H1 (cell line): ENCODE measurements at regions not wholly inside any gene's neighbourhood (a gene's known extent, or its start where the extent isn't known, plus 50 kb on each side); places are given as distances from the start of the nearest gene placed in this dataset.

ENCODE experiments used
- CTCF ChIA-PET: fragments of 300-600 bp; sonication (Branson Sonifier 250); formaldehyde crosslinking; loops from one replicate; lab custom pipeline; 2021; ENCODE audit not compliant: partially characterized antibody; lab: Charles Lee
- POLR2A ChIA-PET: fragments of 300-600 bp; sonication (Branson Sonifier 250); formaldehyde crosslinking; loops from one replicate; lab custom pipeline; 2021; ENCODE audit warnings: inconsistent platforms; ENCODE audit not compliant: partially characterized antibody; lab: Charles Lee
- DNase-seq, 2 experiments: peaks; one replicate each; pipeline versions ENCODE4 v3.0.0 to v3.0.0-alpha.2; 2010 to 2022; ENCODE audit warnings: low spot score in 2 of 2, low read depth in 1 of 2, mixed read lengths in 1 of 2
- FAIRE-seq: peaks from 2 replicates; lab custom pipeline; 2011; peaks lifted over from hg19 to GRCh38; lab: Jason Lieb, UNC
- H2AFZ ChIP-seq: 2 replicates; pipeline ENCODE4 v1.8.1; 2012; ENCODE audit warnings: low read length, inconsistent platforms
- H2AK5ac ChIP-seq: 2 replicates; pipeline ENCODE4 v1.6.1; 2013; ENCODE audit warnings: low read depth, low read length
- H2BK120ac ChIP-seq: replicated peaks from 2 replicates; pipeline ENCODE3; 2013; ENCODE audit warnings: low read depth, low read length, inconsistent platforms
- H2BK12ac ChIP-seq: 2 replicates; pipeline ENCODE4 v1.6.1; 2013; ENCODE audit warnings: low read depth, low read length
- H2BK15ac ChIP-seq: 2 replicates; pipeline ENCODE4 v1.6.1; 2013; ENCODE audit warnings: low read length
- H2BK20ac ChIP-seq: 2 replicates; pipeline ENCODE4 v1.6.1; 2013; ENCODE audit warnings: low read length
- H2BK5ac ChIP-seq: 2 replicates; pipeline ENCODE4 v1.6.1; 2013; ENCODE audit warnings: low read depth, low read length
- H3K14ac ChIP-seq: 2 replicates; pipeline ENCODE4 v1.6.1; 2013; ENCODE audit warnings: inconsistent platforms; ENCODE audit not compliant: insufficient read length
- H3K18ac ChIP-seq: 2 replicates; pipeline ENCODE4 v1.6.1; 2013; ENCODE audit warnings: low read length; ENCODE audit errors: extremely low read depth
- H3K23ac ChIP-seq: 2 replicates; pipeline ENCODE4 v1.6.1; 2013; ENCODE audit warnings: inconsistent platforms; ENCODE audit not compliant: insufficient read length
- H3K23me2 ChIP-seq: 2 replicates; pipeline ENCODE4 v1.6.1; 2013; ENCODE audit warnings: low read depth, low read length
- H3K27ac ChIP-seq: 2 replicates; pipeline ENCODE4 v1.6.1; 2011; ENCODE audit warnings: low read depth, low read length, inconsistent platforms
- H3K27me3 ChIP-seq, 4 experiments: replicated peaks in 1 of 4; 1 replicate in 1 of 4; 2 replicates in 3 of 4; pipeline versions ENCODE4 v1.6.1 to v1.8.1; 2011 to 2013; ENCODE audit warnings: low read length in 3 of 4, mild to moderate bottlenecking in 3 of 4, inconsistent platforms in 2 of 4, mixed read lengths in 2 of 4, moderate library complexity in 1 of 4; ENCODE audit not compliant: control insufficient read depth in 3 of 4, insufficient read depth in 3 of 4; ENCODE audit errors: extremely low read depth in 1 of 4
- H3K36me3 ChIP-seq, 4 experiments: 2 replicates each; pipeline versions ENCODE4 v1.6.1 to v1.8.1; 2011 to 2013; ENCODE audit warnings: mild to moderate bottlenecking in 4 of 4, low read length in 3 of 4, moderate library complexity in 2 of 4, control low read depth in 1 of 4, inconsistent platforms in 1 of 4; ENCODE audit not compliant: insufficient read depth in 4 of 4, control insufficient read depth in 2 of 4
- H3K4ac ChIP-seq: replicated peaks from 2 replicates; pipeline ENCODE3; 2013; ENCODE audit warnings: low read length, low read depth, mixed read lengths, inconsistent platforms; ENCODE audit not compliant: insufficient read length
- H3K4me1 ChIP-seq, 4 experiments: replicated peaks in 1 of 4; 1 replicate in 1 of 4; 2 replicates in 3 of 4; pipeline versions ENCODE4 v1.6.1 to v1.8.1; 2011 to 2013; ENCODE audit warnings: low read length in 3 of 4, inconsistent platforms in 2 of 4, mixed read lengths in 1 of 4; ENCODE audit not compliant: insufficient read depth in 4 of 4, control insufficient read depth in 3 of 4
- H3K4me2 ChIP-seq, 2 experiments: 2 replicates each; pipeline versions ENCODE4 v1.6.1 to v1.8.1; 2011 to 2013; ENCODE audit warnings: low read depth in 2 of 2, low read length in 2 of 2, control low read depth in 1 of 2, inconsistent platforms in 1 of 2, mild to moderate bottlenecking in 1 of 2; ENCODE audit not compliant: insufficient read depth in 1 of 2
- H3K4me3 ChIP-seq, 4 experiments: fragments of 200-600, 300-600 bp in 1 of 4; sonication (generic), shearing (Covaris generic), sonication (Bioruptor Twin) in 1 of 4; 2 replicates each; pipeline versions ENCODE4 v1.5.1 to v1.8.1; 2011 to 2016; ENCODE audit warnings: low read length in 4 of 4, low read depth in 3 of 4, control low read depth in 2 of 4, inconsistent platforms in 2 of 4, mild to moderate bottlenecking in 2 of 4, mixed read lengths in 1 of 4, moderate library complexity in 1 of 4; ENCODE audit not compliant: insufficient read depth in 2 of 4; ENCODE audit errors: extremely low read depth in 1 of 4
- H3K56ac ChIP-seq: replicated peaks from 2 replicates; pipeline ENCODE3; 2013; ENCODE audit warnings: low read depth, mild to moderate bottlenecking, mixed read lengths, low read length, inconsistent platforms; ENCODE audit not compliant: insufficient read length
- H3K79me1 ChIP-seq: 2 replicates; pipeline ENCODE4 v1.6.1; 2013; ENCODE audit warnings: low read depth, low read length, control low read depth
- H3K79me2 ChIP-seq, 2 experiments: 2 replicates each; pipeline versions ENCODE4 v1.6.1 to v1.8.1; 2012 to 2013; ENCODE audit warnings: low read length in 2 of 2, mild to moderate bottlenecking in 2 of 2, inconsistent platforms in 1 of 2; ENCODE audit not compliant: insufficient read depth in 2 of 2, control insufficient read depth in 1 of 2
- H3K9ac ChIP-seq, 4 experiments: replicated peaks in 1 of 4; 1 replicate in 1 of 4; 2 replicates in 3 of 4; pipeline versions ENCODE4 v1.6.1 to v1.8.1; 2011 to 2013; ENCODE audit warnings: low read depth in 3 of 4, low read length in 3 of 4, control low read depth in 2 of 4, mild to moderate bottlenecking in 2 of 4, moderate library complexity in 2 of 4, inconsistent platforms in 1 of 4; ENCODE audit errors: extremely low read depth in 1 of 4
- H3K9me3 ChIP-seq, 2 experiments: 2 replicates each; pipeline versions ENCODE4 v1.6.1 to v1.8.1; 2012 to 2013; ENCODE audit warnings: mild to moderate bottlenecking in 2 of 2, moderate library complexity in 2 of 2, control low read depth in 1 of 2, inconsistent platforms in 1 of 2, low read depth in 1 of 2, low read length in 1 of 2, mixed read lengths in 1 of 2; ENCODE audit not compliant: insufficient read depth in 2 of 2
- H4K20me1 ChIP-seq, 2 experiments: replicated peaks in 1 of 2; 2 replicates each; pipeline versions ENCODE3 to v1.8.1; 2011 to 2013; ENCODE audit warnings: inconsistent platforms in 2 of 2, low read length in 2 of 2, mild to moderate bottlenecking in 1 of 2; ENCODE audit not compliant: insufficient read depth in 2 of 2, control insufficient read depth in 1 of 2
- H4K5ac ChIP-seq: 2 replicates; pipeline ENCODE4 v1.6.1; 2013; ENCODE audit warnings: low read length, low read depth, mixed read lengths, inconsistent platforms; ENCODE audit not compliant: insufficient read length
- H4K8ac ChIP-seq: 2 replicates; pipeline ENCODE4 v1.8.0; 2013; ENCODE audit warnings: mild to moderate bottlenecking, moderate library complexity, low read length, inconsistent platforms; ENCODE audit not compliant: insufficient read depth; ENCODE audit errors: extremely low read depth
- H4K91ac ChIP-seq: replicated peaks from 2 replicates; pipeline ENCODE3; 2013; ENCODE audit warnings: low read length, mixed read lengths, inconsistent platforms; ENCODE audit not compliant: insufficient read length
- TEAD4 ChIP-seq: IDR thresholded peaks from 2 replicates; pipeline ENCODE4 v1.6.1; 2012; ENCODE audit warnings: low read depth, low read length, inconsistent platforms, mixed read lengths
- WGBS, 2 experiments: shearing (Covaris generic) in 1 of 2; methylation state at CpG; one replicate each; pipeline versions ENCODE4 v1.1.6 to v1.1.7; 2013 to 2015; ENCODE audit warnings: low lambda C conversion rate in 2 of 2, mixed read lengths in 2 of 2, inconsistent platforms in 1 of 2, low coverage in 1 of 2, missing lambda C conversion rate in 1 of 2; ENCODE audit not compliant: insufficient replicate concordance in 2 of 2, insufficient coverage in 1 of 2, insufficient read length in 1 of 2; ENCODE audit errors: extremely low coverage in 1 of 2, missing lambda C conversion rate in 1 of 2; 5-methylcytosine and 5-hydroxymethylcytosine counted together

DNA sequence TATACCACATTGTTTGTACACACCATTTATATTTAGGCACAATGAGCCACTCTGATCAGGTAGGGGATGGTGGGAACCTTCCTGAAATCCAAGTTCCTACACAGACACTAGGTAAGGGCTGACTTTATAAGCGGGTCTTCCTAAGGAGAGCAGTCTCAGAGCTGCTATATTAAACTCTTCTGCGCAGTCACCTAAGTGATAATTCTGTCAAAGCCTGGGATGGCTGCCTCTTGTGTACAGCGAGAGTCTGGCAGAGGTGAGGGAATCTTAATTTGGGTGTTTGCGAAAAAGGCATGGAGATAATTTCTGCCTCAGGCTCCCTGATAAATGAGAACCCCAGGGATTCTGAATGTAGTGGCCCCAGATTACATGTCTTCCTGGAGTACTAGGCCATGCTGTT, 113.1 kb downstream of the EDEM1 start:
- Histone ChIP-seq H3K36me3 (no peaks in the 10 kb centered on the region), H3K4me3 (no peak overlapping the region), H3K14ac (no peak overlapping the region), H4K5ac (no peak overlapping the region), H3K79me1 (no peaks in the 10 kb centered on the region), H4K20me1 (no peaks in the 10 kb centered on the region), H3K27ac (no peak overlapping the region), H3K18ac (no peak overlapping the region), H3K56ac (no peak overlapping the region), H2BK5ac (no peak overlapping the region), H2BK15ac (no peak overlapping the region), H2BK20ac (no peak overlapping the region), H4K8ac (no peak overlapping the region), H3K9me3 (no peaks in the 10 kb centered on the region; a peak in 1 of 4 replicates), H3K4me2 (no peak overlapping the region), H3K79me2 (no peaks in the 10 kb centered on the region), H3K4ac (no peak overlapping the region), H2AK5ac (no peak overlapping the region), H3K9ac (no peak overlapping the region), H2BK120ac (no peak overlapping the region), H3K23me2 (no peaks in the 10 kb centered on the region), H2AFZ (no peak overlapping the region), H3K27me3 (peaks cover 0 to 1% (median 0%) of the 10 kb centered on the region in 4 experiments; a peak in 1 of 7 replicates), H4K91ac (no peak overlapping the region), H3K23ac (no peak overlapping the region), H2BK12ac (no peak overlapping the region), H3K4me1 (no peaks in the 10 kb centered on the region)
- WGBS, 2 experiments, result 95% methylated on average over 4 of the region's 4 CpGs; no CpG with 5 or more reads in 1 of the 2 experiments
- TF ChIP-seq TEAD4, result no peak
- DNase-seq (no peak), FAIRE-seq (no peak)
- ChIA-PET POLR2A (no interaction called here), CTCF (interaction anchor here (1.5 kb wide), 1 partner anchor 125 kb away, joined by 3 read pairs; no protein-coding TSS in a partner anchor)
